SK-N-SH treated with all-trans-retinoic acid at 6 μM for 48 hours (cell line): ENCODE measurements at regions not wholly inside any gene's neighbourhood (a gene's known extent, or its start where the extent isn't known, plus 50 kb on each side); places are given as distances from the start of the nearest gene placed in this dataset.

Experiments used
- ATAC-seq: fragments of 200-7000 bp; cut with Tn5 transposase; 3 replicates; pipeline ENCODE4 v1.9.1; 2020; ENCODE audit warnings: mild to moderate bottlenecking, moderate library complexity
- ARNTL ChIP-seq: fragments of 450-650 bp; formaldehyde crosslinking; IDR thresholded peaks from 2 replicates; pipeline ENCODE4 v1.5.0; 2020; ENCODE audit warnings: low read depth, mild to moderate bottlenecking, moderate library complexity, borderline replicate concordance
- BACH2 ChIP-seq: fragments of 250-450 bp; sonication (Bioruptor Pico); IDR thresholded peaks from 2 replicates; pipeline ENCODE4 v1.9.0; 2021; ENCODE audit warnings: mild to moderate bottlenecking, borderline replicate concordance
- CREB5 ChIP-seq: fragments of 250-450 bp; sonication (Bioruptor Pico); IDR thresholded peaks from 2 replicates; pipeline ENCODE4 v1.5.1; 2020; ENCODE audit warnings: low read depth, mild to moderate bottlenecking, moderate library complexity
- CSDC2 ChIP-seq: fragments of 250-450 bp; sonication (Bioruptor Pico); IDR thresholded peaks from 2 replicates; pipeline ENCODE4 v1.5.0; 2020; ENCODE audit warnings: mild to moderate bottlenecking, moderate library complexity
- CSRNP3 ChIP-seq: fragments of 250-450 bp; sonication (Bioruptor Pico); IDR thresholded peaks from 2 replicates; pipeline ENCODE4 v1.5.1; 2021; ENCODE audit warnings: mild to moderate bottlenecking, moderate library complexity
- ISL1 ChIP-seq: fragments of 250-450 bp; sonication (Bioruptor Pico); IDR thresholded peaks from 2 replicates; pipeline ENCODE4 v2.1.2; 2022; ENCODE audit warnings: mild to moderate bottlenecking, moderate library complexity
- OSR1 ChIP-seq: fragments of 250-450 bp; sonication (Bioruptor Pico); IDR thresholded peaks from 2 replicates; pipeline ENCODE4 v1.8.0; 2022; ENCODE audit warnings: moderate library complexity, mild to moderate bottlenecking, inconsistent platforms
- PATZ1 ChIP-seq: fragments of 250-450 bp; sonication (Bioruptor Pico); IDR thresholded peaks from 2 replicates; pipeline ENCODE4 v1.8.0; 2020; ENCODE audit warnings: mild to moderate bottlenecking, moderate library complexity, borderline replicate concordance
- POU6F1 ChIP-seq: fragments of 250-450 bp; sonication (Bioruptor Pico); IDR thresholded peaks from 2 replicates; pipeline ENCODE4 v1.8.0; 2021; ENCODE audit warnings: low read depth, mild to moderate bottlenecking, moderate library complexity, borderline replicate concordance
- RARB ChIP-seq: fragments of 250-450 bp; sonication (Bioruptor Pico); IDR thresholded peaks from 2 replicates; pipeline ENCODE4 v1.8.0; 2021; ENCODE audit warnings: mild to moderate bottlenecking, moderate library complexity
- SNAI2 ChIP-seq: fragments of 250-450 bp; sonication (Bioruptor Pico); IDR thresholded peaks from 2 replicates; pipeline ENCODE4 v1.5.0; 2020; ENCODE audit warnings: mild to moderate bottlenecking, moderate library complexity
- TCF4 ChIP-seq: fragments of 250-450 bp; sonication (Bioruptor Pico); IDR thresholded peaks from 2 replicates; pipeline ENCODE4 v1.8.0; 2021; ENCODE audit warnings: mild to moderate bottlenecking, moderate library complexity, borderline replicate concordance
- TOX ChIP-seq: fragments of 250-450 bp; sonication (Bioruptor Pico); IDR thresholded peaks from 2 replicates; pipeline ENCODE4 v1.8.0; 2021; ENCODE audit warnings: mild to moderate bottlenecking, moderate library complexity, borderline replicate concordance
- TSHZ2 ChIP-seq: fragments of 250-450 bp; sonication (Bioruptor Pico); IDR thresholded peaks from 2 replicates; pipeline ENCODE4 v1.5.0; 2020; ENCODE audit warnings: mild to moderate bottlenecking, moderate library complexity
- ZFP3 ChIP-seq: fragments of 250-450 bp; sonication (Bioruptor Pico); IDR thresholded peaks from 2 replicates; pipeline ENCODE4 v1.5.0; 2020; ENCODE audit warnings: mild to moderate bottlenecking, moderate library complexity
- ZFP30 ChIP-seq: fragments of 450-650 bp; formaldehyde crosslinking; IDR thresholded peaks from 2 replicates; pipeline ENCODE4 v1.5.0; 2022; ENCODE audit warnings: mild to moderate bottlenecking, moderate library complexity
- ZNF565 ChIP-seq: fragments of 450-650 bp; formaldehyde crosslinking; conservative IDR thresholded peaks from 2 replicates; pipeline ENCODE4 v1.5.0; 2020; ENCODE audit warnings: low read depth, mild to moderate bottlenecking, moderate library complexity
- ZNF70 ChIP-seq: fragments of 450-650 bp; formaldehyde crosslinking; IDR thresholded peaks from 2 replicates; pipeline ENCODE4 v1.5.0; 2020; ENCODE audit warnings: mild to moderate bottlenecking, moderate library complexity
- ZNF8 ChIP-seq: fragments of 450-650 bp; formaldehyde crosslinking; IDR thresholded peaks from 2 replicates; pipeline ENCODE4 v1.5.0; 2020; ENCODE audit warnings: mild to moderate bottlenecking, moderate library complexity

GRCh38 chr10:130844310-130844709, 467.2 kb downstream of the TCERG1L start:
- TF ChIP-seq TCF4 (CRISPR knock-in tag), result no peak
- TF ChIP-seq ZFP3 (CRISPR knock-in tag), result no peak
- no peak for TF ChIP-seq ARNTL
- no peak for TF ChIP-seq ZNF70 (CRISPR knock-in tag)
- TF ChIP-seq SNAI2, result no peak
- no peak for TF ChIP-seq TSHZ2 (CRISPR knock-in tag)
- no peak for TF ChIP-seq CREB5
- no peak for TF ChIP-seq ZFP30 (CRISPR knock-in tag)
- TF ChIP-seq OSR1, result no peak
- TF ChIP-seq POU6F1 (CRISPR knock-in tag), result no peak
- TF ChIP-seq ZNF565 (CRISPR knock-in tag), result no peak
- no peak for TF ChIP-seq TOX (CRISPR knock-in tag)
- no peak for ATAC-seq

GRCh38 chr10:130847170-130847569, 464.4 kb downstream of the TCERG1L start:
- TF ChIP-seq CREB5 (no peak), ZNF8 (CRISPR knock-in tag) (no peak), BACH2 (CRISPR knock-in tag) (no peak), POU6F1 (CRISPR knock-in tag) (no peak), ZNF70 (CRISPR knock-in tag) (no peak), CSDC2 (CRISPR knock-in tag) (no peak), RARB (CRISPR knock-in tag) (no peak)

GRCh38 chr10:130848855-130849254, 462.7 kb downstream of the TCERG1L start:
- TF ChIP-seq ISL1 (CRISPR knock-in tag) (no peak), CSRNP3 (CRISPR knock-in tag) (no peak)
- ATAC-seq, result no peak

More at GRCh38 chr10:130847170-130847569, 464.4 kb downstream of the TCERG1L start:
- no peak for ATAC-seq

GRCh38 chr10:130854151-130854550, 457.4 kb downstream of the TCERG1L start:
- no peak for ATAC-seq
- TF ChIP-seq TOX (CRISPR knock-in tag) (no peak), OSR1 (no peak), TSHZ2 (CRISPR knock-in tag) (no peak), SNAI2 (no peak), CREB5 (no peak), PATZ1 (CRISPR knock-in tag) (no peak), ISL1 (CRISPR knock-in tag) (no peak)
